Motor neuron (in vitro differentiated cells): ENCODE measurements at regions not wholly inside any gene's neighbourhood (a gene's known extent, or its start where the extent isn't known, plus 50 kb on each side); places are given as distances from the start of the nearest gene placed in this dataset.

Source experiments
- ATAC-seq, 8 experiments: fragments of 200-7000 bp; cut with Tn5 transposase; replicated peaks in 6 of 8; 2 replicates each; pipeline ENCODE4 v1.8.0; 2021; ENCODE audit warnings: mild to moderate bottlenecking in 8 of 8, moderate library complexity in 8 of 8
- H3K27ac ChIP-seq, 2 donors: fragments of 250-450 bp; sonication (Bioruptor Pico); 2 replicates each; pipeline ENCODE4 v1.9.0; 2021; ENCODE audit warnings: antibody characterized with exemption in 2 of 2, mild to moderate bottlenecking in 2 of 2, moderate library complexity in 1 of 2
- H3K4me1 ChIP-seq, 2 donors: fragments of 250-450 bp; sonication (Bioruptor Pico); replicated peaks in 1 of 2; 2 replicates each; pipeline ENCODE4 v1.6.1; 2021; ENCODE audit warnings: antibody characterized with exemption in 2 of 2, mild to moderate bottlenecking in 2 of 2, moderate library complexity in 1 of 2
- H3K4me3 ChIP-seq, 5 donors: fragments of 250-450 bp; sonication (Bioruptor Pico); 2 replicates each; pipeline ENCODE4 v1.9.0; 2021; ENCODE audit warnings: antibody characterized with exemption in 5 of 5, mild to moderate bottlenecking in 5 of 5, moderate library complexity in 4 of 5
- WGBS, 10 experiments: fragments of 450-650 bp; shearing (Covaris generic); methylation state at CpG; one replicate each; pipeline ENCODE4 v1.0.0; 2022; 5-methylcytosine and 5-hydroxymethylcytosine counted together
- in situ Hi-C, 9 experiments: fragments of 400-800 bp; cut with MboI; loops; one replicate each; pipeline ENCODE4 v1.15.0; 2021; ENCODE audit warnings: low sequenced_read_pairs in 9 of 9, low pct_unique_long_range_greater_than_20kb in 2 of 9; ENCODE audit not compliant: unreplicated experiment in 9 of 9

- no peak overlapping the region for H3K4me3 ChIP-seq
- H3K27ac ChIP-seq, result no peak overlapping the region
- no peaks in the 10 kb centered on the region for H3K4me1 ChIP-seq
- WGBS, 10 experiments, result 50 to 100% (median 100%) methylated on average over 1 of the region's 1 CpG; no CpG with 5 or more reads in 4 of the 10 experiments
- in situ Hi-C loops, result loop anchor here in 1 of 9 experiments (25.0 kb wide), 1 partner anchor 561 kb away; no protein-coding TSS in a partner anchor
- ATAC-seq, result no peak
These were observed 57.8 kb upstream of the KLHL31 start for GRCh38 chr6:53723331-53723730.

- ATAC-seq, result no peak
- no peak overlapping the region for H3K4me3 ChIP-seq
- no peaks in the 10 kb centered on the region for H3K4me1 ChIP-seq
- in situ Hi-C loops, result loop anchor here in 1 of 9 experiments (25.0 kb wide), 1 partner anchor 559 kb away; no protein-coding TSS in a partner anchor
- no peak overlapping the region for H3K27ac ChIP-seq
- 50 to 100% (median 71%) methylated on average over 1 to 2 of the region's 2 CpGs; no CpG with 5 or more reads in 5 of the 10 experiments for WGBS, 10 experiments
These were observed 56.2 kb upstream of the KLHL31 start for GRCh38 chr6:53721766-53722165.

GRCh38 chr6:53718597-53719460 is 53.3 kb upstream of the KLHL31 start:
- no peaks in the 10 kb centered on the region for H3K4me1 ChIP-seq
- H3K27ac ChIP-seq, result no peak overlapping the region
- in situ Hi-C loops, result loop anchor here in 1 of 9 experiments (25.0 kb wide), 1 partner anchor 557 kb away; no protein-coding TSS in a partner anchor
- WGBS, 10 experiments, result 0 to 55% (median 38%) methylated on average over 1 to 7 of the region's 9 CpGs
- ATAC-seq, result peak; percentile 55 to 84 (median 64)
- no peak overlapping the region for H3K4me3 ChIP-seq

GRCh38 chr6:53717566-53717965 is 52.0 kb upstream of the KLHL31 start:
- peak in 3 of 8 experiments; percentile 29 to 95 (median 85) for ATAC-seq
- in situ Hi-C loops, result loop anchor here in 1 of 9 experiments (25.0 kb wide), 1 partner anchor 555 kb away; no protein-coding TSS in a partner anchor
- H3K4me1 ChIP-seq, result no peaks in the 10 kb centered on the region
- no peak overlapping the region for H3K4me3 ChIP-seq
- WGBS, 10 experiments, result 56 to 83% (median 71%) methylated on average over 1 of the region's 1 CpG; no CpG with 5 or more reads in 7 of the 10 experiments
- H3K27ac ChIP-seq, result no peak overlapping the region

DNA sequence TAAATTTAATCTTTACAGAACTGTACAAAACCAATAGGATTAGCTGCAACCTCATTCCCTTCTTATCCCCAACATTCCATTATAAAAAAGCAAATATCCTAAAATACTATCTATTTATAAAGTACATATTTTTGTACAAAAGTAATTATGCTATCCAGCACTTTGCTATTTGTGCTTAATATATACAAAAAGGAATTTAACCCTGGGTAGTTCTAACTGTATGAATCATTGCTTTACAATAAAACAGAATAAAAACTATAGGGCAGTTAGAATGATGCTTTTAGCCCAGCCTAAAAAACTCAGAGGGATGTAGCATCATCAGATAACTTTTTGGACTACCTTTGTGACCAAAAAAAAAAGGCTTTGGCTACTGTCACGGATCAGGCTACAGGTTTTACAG is 49.9 kb upstream of the KLHL31 start:
- no peak overlapping the region for H3K4me3 ChIP-seq
- no peak overlapping the region for H3K27ac ChIP-seq
- in situ Hi-C loops, result loop anchor here in 1 of 9 experiments (25.0 kb wide), 1 partner anchor 553 kb away; no protein-coding TSS in a partner anchor
- WGBS, 10 experiments, result 20 to 100% (median 63%) methylated on average over 1 of the region's 1 CpG; no CpG with 5 or more reads in 2 of the 10 experiments
- no peak for ATAC-seq
- no peaks in the 10 kb centered on the region for H3K4me1 ChIP-seq
